Type B pancreatic cell (in vitro differentiated cells): ENCODE measurements at regions not wholly inside any gene's neighbourhood (a gene's known extent, or its start where the extent isn't known, plus 50 kb on each side); places are given as distances from the start of the nearest gene placed in this dataset.
A peak's percentile ranks its signal among the peaks of the same experiment; 100 is the strongest.

ENCODE experiments used
- DNase-seq: peaks from one replicate; pipeline ENCODE4 v3.0.0; 2021; ENCODE audit warnings: mixed read lengths; ENCODE audit not compliant: unreplicated experiment; ENCODE audit errors: extremely low spot score
- H3K27ac Mint-ChIP-seq: 2 replicates; pipeline ENCODE4 v1.8.0; 2021; ENCODE audit warnings: mild to moderate bottlenecking, mixed read lengths
- H3K27me3 Mint-ChIP-seq: 2 replicates; pipeline ENCODE4 v1.8.0; 2021; ENCODE audit warnings: mixed read lengths
- H3K36me3 Mint-ChIP-seq: 2 replicates; pipeline ENCODE4 v1.8.0; 2021; ENCODE audit warnings: mixed read lengths
- H3K4me1 Mint-ChIP-seq: one replicate; pipeline ENCODE4 v1.8.0; 2021; ENCODE audit warnings: mixed read lengths; ENCODE audit not compliant: unreplicated experiment
- H3K4me3 Mint-ChIP-seq: 2 replicates; pipeline ENCODE4 v1.8.0; 2021; ENCODE audit warnings: mild to moderate bottlenecking, mixed read lengths
- H3K9me3 Mint-ChIP-seq: 2 replicates; pipeline ENCODE4 v1.8.0; 2021; ENCODE audit warnings: mixed read lengths
- CTCF ChIP-seq: fragments of 200-600 bp; sonication (generic); conservative IDR thresholded peaks from 2 replicates; pipeline ENCODE4 v1.5.0; 2021; ENCODE audit warnings: antibody characterized with exemption, mild to moderate bottlenecking

- DNase-seq: no peak
- H3K36me3 Mint-ChIP-seq: no peaks in the 10 kb centered on the region
- H3K27me3 Mint-ChIP-seq: no peaks in the 10 kb centered on the region
- no peak for TF ChIP-seq CTCF
- no peaks in the 10 kb centered on the region for H3K9me3 Mint-ChIP-seq
- peaks cover 34% of the 10 kb centered on the region for H3K4me1 Mint-ChIP-seq
- no peak overlapping the region for H3K27ac Mint-ChIP-seq
- H3K4me3 Mint-ChIP-seq: no peak overlapping the region
Observed at GRCh38 chr2:449246-450067, 161.6 kb upstream of the ALKAL2 start.

GRCh38 chr2:447902-448665 is 160.2 kb upstream of the ALKAL2 start:
- Mint-ChIP-seq H3K27ac (no peak overlapping the region), H3K4me3 (no peak overlapping the region), H3K27me3 (no peaks in the 10 kb centered on the region), H3K9me3 (no peaks in the 10 kb centered on the region), H3K36me3 (no peaks in the 10 kb centered on the region), H3K4me1 (peaks cover 34% of the 10 kb centered on the region)
- no peak for DNase-seq
- no peak for TF ChIP-seq CTCF

DNA sequence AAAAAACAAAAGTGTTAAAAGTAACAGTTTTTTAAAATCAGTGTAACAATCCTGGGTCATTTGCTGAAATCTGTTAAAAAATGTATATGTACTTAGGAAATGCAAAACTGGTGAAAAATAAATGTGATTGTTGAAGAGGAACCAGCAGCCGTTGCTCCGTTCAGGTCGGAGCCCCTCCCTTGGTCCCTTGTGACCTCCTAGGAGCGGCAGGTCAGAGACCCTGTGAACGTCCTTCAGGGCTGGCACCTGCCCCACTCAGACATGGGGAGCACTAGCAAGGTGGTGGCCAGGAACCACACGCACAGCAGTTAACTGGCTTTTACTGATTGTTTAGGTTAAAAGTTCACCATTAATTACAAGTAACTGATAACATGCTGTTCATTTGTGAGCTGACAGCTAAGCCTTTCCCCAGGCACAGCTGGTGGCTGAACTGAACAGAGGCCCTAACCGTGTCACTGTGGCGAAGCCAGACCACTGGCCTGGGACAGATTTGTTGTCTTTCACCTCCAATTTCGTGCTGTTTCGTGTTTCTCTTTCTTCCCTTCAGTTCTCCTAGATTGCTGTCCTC is 159.2 kb upstream of the ALKAL2 start:
- no peaks in the 10 kb centered on the region for H3K27me3 Mint-ChIP-seq
- DNase-seq: no peak
- TF ChIP-seq CTCF: no peak
- no peaks in the 10 kb centered on the region for H3K36me3 Mint-ChIP-seq
- H3K9me3 Mint-ChIP-seq: no peaks in the 10 kb centered on the region
- peaks cover 34% of the 10 kb centered on the region for H3K4me1 Mint-ChIP-seq
- no peak overlapping the region for H3K27ac Mint-ChIP-seq
- no peak overlapping the region for H3K4me3 Mint-ChIP-seq

DNA sequence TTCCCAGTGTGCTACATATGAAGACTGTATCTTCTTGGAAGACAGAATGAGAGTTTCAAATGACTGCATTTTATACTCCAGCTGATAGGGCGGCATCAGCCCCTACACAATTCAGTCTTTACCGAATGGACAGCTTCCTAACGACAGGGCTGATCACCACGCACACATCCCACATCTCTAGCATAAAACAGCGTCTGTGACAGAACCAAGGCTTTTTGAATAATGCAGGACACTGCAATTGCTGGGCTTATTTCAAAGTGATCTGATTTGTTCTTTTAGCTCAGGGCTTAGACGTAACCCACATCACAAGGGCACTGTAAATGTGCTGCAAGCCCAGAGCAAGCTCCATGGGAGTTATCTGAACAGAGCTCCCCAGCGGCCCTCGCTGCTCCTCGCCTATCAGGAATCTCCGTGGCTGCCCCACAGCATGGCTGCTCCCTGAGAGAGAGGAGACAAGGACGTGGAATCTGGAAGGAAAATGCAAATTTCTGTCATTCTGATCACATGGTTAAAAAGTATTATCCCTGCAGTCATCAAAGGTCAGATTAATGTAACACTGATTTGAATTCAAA is 158.5 kb upstream of the ALKAL2 start:
- peak overlapping the region; percentile 21 for H3K4me3 Mint-ChIP-seq

More for the DNA sequence above, 158.5 kb upstream of the ALKAL2 start:
- H3K27ac Mint-ChIP-seq: no peak overlapping the region
- DNase-seq: no peak
- no peaks in the 10 kb centered on the region for H3K9me3 Mint-ChIP-seq
- no peak for TF ChIP-seq CTCF
- H3K36me3 Mint-ChIP-seq: no peaks in the 10 kb centered on the region
- no peaks in the 10 kb centered on the region for H3K27me3 Mint-ChIP-seq
- H3K4me1 Mint-ChIP-seq: peaks cover 34% of the 10 kb centered on the region
